SK-N-SH treated with all-trans-retinoic acid at 6 μM for 48 hours (cell line): ENCODE measurements at regions not wholly inside any gene's neighbourhood (a gene's known extent, or its start where the extent isn't known, plus 50 kb on each side); places are given as distances from the start of the nearest gene placed in this dataset.

Source experiments
- ATAC-seq: fragments of 200-7000 bp; cut with Tn5 transposase; 3 replicates; pipeline ENCODE4 v1.9.1; 2020; ENCODE audit warnings: mild to moderate bottlenecking, moderate library complexity
- ARNTL ChIP-seq: fragments of 450-650 bp; formaldehyde crosslinking; IDR thresholded peaks from 2 replicates; pipeline ENCODE4 v1.5.0; 2020; ENCODE audit warnings: low read depth, mild to moderate bottlenecking, moderate library complexity, borderline replicate concordance
- BACH2 ChIP-seq: fragments of 250-450 bp; sonication (Bioruptor Pico); IDR thresholded peaks from 2 replicates; pipeline ENCODE4 v1.9.0; 2021; ENCODE audit warnings: mild to moderate bottlenecking, borderline replicate concordance
- CREB5 ChIP-seq: fragments of 250-450 bp; sonication (Bioruptor Pico); IDR thresholded peaks from 2 replicates; pipeline ENCODE4 v1.5.1; 2020; ENCODE audit warnings: low read depth, mild to moderate bottlenecking, moderate library complexity
- CSDC2 ChIP-seq: fragments of 250-450 bp; sonication (Bioruptor Pico); IDR thresholded peaks from 2 replicates; pipeline ENCODE4 v1.5.0; 2020; ENCODE audit warnings: mild to moderate bottlenecking, moderate library complexity
- CSRNP3 ChIP-seq: fragments of 250-450 bp; sonication (Bioruptor Pico); IDR thresholded peaks from 2 replicates; pipeline ENCODE4 v1.5.1; 2021; ENCODE audit warnings: mild to moderate bottlenecking, moderate library complexity
- ESRRG ChIP-seq: fragments of 250-450 bp; sonication (Bioruptor Pico); IDR thresholded peaks from 2 replicates; pipeline ENCODE4 v1.6.1; 2021; ENCODE audit warnings: mild to moderate bottlenecking
- GLIS3 ChIP-seq: fragments of 250-450 bp; sonication (Bioruptor Pico); IDR thresholded peaks from 2 replicates; pipeline ENCODE4 v1.5.0; 2020; ENCODE audit warnings: mild to moderate bottlenecking, moderate library complexity
- OSR1 ChIP-seq: fragments of 250-450 bp; sonication (Bioruptor Pico); IDR thresholded peaks from 2 replicates; pipeline ENCODE4 v1.8.0; 2022; ENCODE audit warnings: moderate library complexity, mild to moderate bottlenecking, inconsistent platforms
- PATZ1 ChIP-seq: fragments of 250-450 bp; sonication (Bioruptor Pico); IDR thresholded peaks from 2 replicates; pipeline ENCODE4 v1.8.0; 2020; ENCODE audit warnings: mild to moderate bottlenecking, moderate library complexity, borderline replicate concordance
- POU6F1 ChIP-seq: fragments of 250-450 bp; sonication (Bioruptor Pico); IDR thresholded peaks from 2 replicates; pipeline ENCODE4 v1.8.0; 2021; ENCODE audit warnings: low read depth, mild to moderate bottlenecking, moderate library complexity, borderline replicate concordance
- RARB ChIP-seq: fragments of 250-450 bp; sonication (Bioruptor Pico); IDR thresholded peaks from 2 replicates; pipeline ENCODE4 v1.8.0; 2021; ENCODE audit warnings: mild to moderate bottlenecking, moderate library complexity
- TCF4 ChIP-seq: fragments of 250-450 bp; sonication (Bioruptor Pico); IDR thresholded peaks from 2 replicates; pipeline ENCODE4 v1.8.0; 2021; ENCODE audit warnings: mild to moderate bottlenecking, moderate library complexity, borderline replicate concordance
- TOX ChIP-seq: fragments of 250-450 bp; sonication (Bioruptor Pico); IDR thresholded peaks from 2 replicates; pipeline ENCODE4 v1.8.0; 2021; ENCODE audit warnings: mild to moderate bottlenecking, moderate library complexity, borderline replicate concordance
- TSHZ2 ChIP-seq: fragments of 250-450 bp; sonication (Bioruptor Pico); IDR thresholded peaks from 2 replicates; pipeline ENCODE4 v1.5.0; 2020; ENCODE audit warnings: mild to moderate bottlenecking, moderate library complexity
- ZC3H10 ChIP-seq: fragments of 250-450 bp; sonication (Bioruptor Pico); IDR thresholded peaks from 2 replicates; pipeline ENCODE4 v1.5.1; 2021; ENCODE audit warnings: mild to moderate bottlenecking, moderate library complexity
- ZFP30 ChIP-seq: fragments of 450-650 bp; formaldehyde crosslinking; IDR thresholded peaks from 2 replicates; pipeline ENCODE4 v1.5.0; 2022; ENCODE audit warnings: mild to moderate bottlenecking, moderate library complexity
- ZNF565 ChIP-seq: fragments of 450-650 bp; formaldehyde crosslinking; conservative IDR thresholded peaks from 2 replicates; pipeline ENCODE4 v1.5.0; 2020; ENCODE audit warnings: low read depth, mild to moderate bottlenecking, moderate library complexity
- ZNF70 ChIP-seq: fragments of 450-650 bp; formaldehyde crosslinking; IDR thresholded peaks from 2 replicates; pipeline ENCODE4 v1.5.0; 2020; ENCODE audit warnings: mild to moderate bottlenecking, moderate library complexity
- ZNF8 ChIP-seq: fragments of 450-650 bp; formaldehyde crosslinking; IDR thresholded peaks from 2 replicates; pipeline ENCODE4 v1.5.0; 2020; ENCODE audit warnings: mild to moderate bottlenecking, moderate library complexity

- TF ChIP-seq CREB5, result no peak
Observed at GRCh38 chr16:59116744-59117143, 382.6 kb upstream of the GOT2 start (continued).

GRCh38 chr16:59114790-59115189, 380.7 kb upstream of the GOT2 start:
- no peak for ATAC-seq
- TF ChIP-seq OSR1 (CRISPR knock-in tag) (no peak), POU6F1 (no peak), RARB (no peak), TOX (CRISPR knock-in tag) (no peak), ZNF8 (CRISPR knock-in tag) (no peak)

- TF ChIP-seq CREB5 (no peak), GLIS3 (CRISPR knock-in tag) (no peak), TOX (CRISPR knock-in tag) (no peak), ESRRG (CRISPR knock-in tag) (no peak), ZFP30 (no peak), TCF4 (CRISPR knock-in tag) (no peak), PATZ1 (no peak), TSHZ2 (CRISPR knock-in tag) (no peak), ZNF565 (CRISPR knock-in tag) (no peak)
- no peak for ATAC-seq
Observed at GRCh38 chr16:59113004-59113670, 379.0 kb upstream of the GOT2 start.

- no peak for ATAC-seq
- TF ChIP-seq ZFP30, result no peak
- no peak for TF ChIP-seq BACH2
- TF ChIP-seq TSHZ2 (CRISPR knock-in tag), result no peak
- no peak for TF ChIP-seq CSRNP3 (CRISPR knock-in tag)
- no peak for TF ChIP-seq ZNF8 (CRISPR knock-in tag)
- TF ChIP-seq TOX (CRISPR knock-in tag), result no peak
- TF ChIP-seq ARNTL, result no peak
- TF ChIP-seq ZNF70, result no peak
- TF ChIP-seq RARB, result no peak
- no peak for TF ChIP-seq GLIS3 (CRISPR knock-in tag)
- no peak for TF ChIP-seq CREB5
- TF ChIP-seq ZNF565 (CRISPR knock-in tag), result no peak
- TF ChIP-seq CSDC2 (CRISPR knock-in tag), result no peak
- no peak for TF ChIP-seq ZC3H10 (CRISPR knock-in tag)
Observed at GRCh38 chr16:59111280-59111679, 377.2 kb upstream of the GOT2 start.
